ENCODE measurements at regions not wholly inside any gene's neighbourhood (a gene's known extent, or its start where the extent isn't known, plus 50 kb on each side); places are given as distances from the start of the nearest gene placed in this dataset.
"Not testable (repeated sequence)": the region's sequence is repeated elsewhere in the genome, so short reads cannot be mapped to it uniquely, and the experiment has no call there.

DNA sequence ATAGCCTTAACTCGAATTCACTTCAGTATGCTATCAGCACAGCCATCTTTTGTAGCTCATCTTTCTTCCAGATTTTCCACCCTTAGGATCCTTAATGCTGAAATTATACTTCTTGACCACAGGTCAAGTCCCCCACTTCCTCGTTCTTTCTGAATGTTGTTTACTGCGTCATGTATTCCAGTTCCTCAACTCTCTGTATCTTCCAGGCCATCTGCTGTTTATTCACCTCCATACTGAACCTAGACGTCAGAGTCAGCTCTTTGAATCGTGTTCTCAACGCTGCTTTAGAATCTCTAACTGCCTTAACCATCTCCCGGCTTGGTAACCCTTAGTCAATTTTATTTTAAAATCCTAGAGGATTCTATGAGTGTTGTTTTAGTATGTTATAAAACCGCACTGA is 66.3 kb upstream of the SEC22B start:
- not testable (repeated sequence) for DNase-seq (ENCODE audit: low read depth)

DNA sequence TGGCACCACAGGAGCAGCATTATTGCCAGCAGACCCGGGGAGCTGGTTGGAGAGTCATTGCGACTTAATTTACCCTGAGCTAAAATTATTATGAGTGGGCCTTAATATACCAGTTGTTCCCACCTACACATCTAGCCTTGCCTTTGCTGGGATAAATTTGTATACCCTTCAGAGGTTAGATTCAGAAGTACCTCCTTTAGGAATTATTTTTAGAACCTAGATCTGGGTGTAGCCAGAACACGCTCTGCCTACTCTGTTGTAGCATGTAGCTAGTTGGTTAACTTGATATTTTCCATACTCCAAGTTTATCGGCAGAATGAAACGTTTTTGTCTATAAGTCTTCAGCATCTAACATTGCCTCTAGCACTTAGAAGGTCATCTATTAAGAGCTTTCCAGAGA is 65.5 kb upstream of the SEC22B start:
- not testable (repeated sequence) for H3K4me3 ChIP-seq (ENCODE audit: low read depth, low read length); DNase-seq (ENCODE audit: low read depth)

More for the DNA sequence above, 66.3 kb upstream of the SEC22B start:
- H3K4me3 ChIP-seq (ENCODE audit: low read depth, low read length) = not testable (repeated sequence)

DNA sequence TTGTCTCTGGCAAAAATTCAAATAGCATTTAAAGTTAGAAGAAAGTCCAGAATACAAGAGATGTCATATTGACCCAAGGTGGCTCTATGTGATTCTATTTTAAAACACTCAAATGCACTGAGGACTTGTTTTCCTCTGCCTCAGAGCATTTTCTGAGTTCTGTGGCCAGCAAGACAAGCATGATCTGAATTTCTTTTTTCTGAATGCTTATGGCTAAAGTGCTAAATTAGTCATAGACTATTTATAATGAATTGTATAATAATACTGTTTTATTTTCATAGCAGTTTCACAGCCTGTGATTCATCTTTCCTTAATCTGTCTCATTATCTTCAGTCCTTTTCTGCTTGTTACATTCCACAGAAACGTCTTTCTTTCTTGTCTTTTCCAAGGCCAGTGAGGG is 63.9 kb upstream of the SEC22B start:
- DNase-seq (ENCODE audit: low read depth); H3K4me3 ChIP-seq (ENCODE audit: low read depth, low read length): not testable (repeated sequence)

DNA sequence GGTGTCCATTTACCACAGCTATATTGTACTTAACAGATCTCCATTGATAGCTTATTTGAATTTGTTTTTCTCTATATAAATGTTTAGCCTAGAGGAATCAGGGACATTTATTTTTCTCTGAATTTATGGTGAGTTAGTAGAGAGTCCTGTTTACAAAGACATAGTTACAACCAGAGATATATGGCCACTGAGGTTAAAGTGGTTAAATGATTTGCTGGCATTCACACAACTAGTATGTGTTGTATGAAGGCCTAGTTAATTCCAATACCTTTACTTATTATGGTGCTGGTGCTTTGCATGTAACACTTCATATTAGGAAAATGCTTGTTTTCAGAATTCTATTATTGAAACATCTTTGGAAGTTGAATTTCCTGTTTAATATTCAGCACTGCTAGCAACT is 63.0 kb upstream of the SEC22B start:
- not testable (repeated sequence) for H3K4me3 ChIP-seq (ENCODE audit: low read depth, low read length); DNase-seq (ENCODE audit: low read depth)

DNA sequence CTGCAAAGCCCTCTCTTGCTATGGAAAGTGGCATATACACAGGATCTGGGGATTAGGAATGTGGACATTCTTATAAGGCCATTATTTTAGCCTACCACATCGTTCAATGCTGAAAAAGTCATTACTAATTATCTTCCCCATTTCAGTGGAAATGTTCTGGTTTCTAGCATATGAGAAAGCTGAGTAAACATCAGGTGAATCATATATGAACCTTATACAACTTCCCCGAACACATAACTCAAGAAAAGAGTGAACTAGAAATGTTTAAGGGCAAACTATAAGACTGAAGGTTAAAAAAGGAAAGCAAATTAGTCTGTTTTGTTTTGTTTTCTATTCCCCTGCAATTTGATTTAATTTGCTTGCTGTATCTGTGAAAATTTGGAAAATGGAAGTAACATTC is 62.5 kb upstream of the SEC22B start:
- H3K4me3 ChIP-seq (ENCODE audit: low read depth, low read length); DNase-seq (ENCODE audit: low read depth): not testable (repeated sequence)

DNA sequence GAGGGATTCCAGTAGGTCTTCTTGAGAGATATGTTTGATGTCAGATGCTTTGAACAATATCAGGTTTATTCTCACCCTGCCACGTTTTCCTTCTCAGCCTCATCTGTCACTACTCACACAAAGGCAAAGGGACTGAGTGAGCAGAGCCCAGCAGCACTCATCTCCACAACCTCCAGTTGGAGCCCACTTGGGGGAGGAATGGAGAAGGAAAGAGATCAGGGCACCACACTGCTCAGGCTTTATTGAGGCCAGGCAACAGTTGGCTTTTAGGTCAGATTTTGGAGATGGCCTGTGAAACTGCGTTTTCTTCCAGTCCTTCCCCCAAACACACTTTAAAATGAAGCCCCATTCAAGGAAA is 57.3 kb upstream of the SEC22B start:
- not testable (repeated sequence) for DNase-seq (ENCODE audit: low read depth); H3K4me3 ChIP-seq (ENCODE audit: low read depth, low read length)

DNA sequence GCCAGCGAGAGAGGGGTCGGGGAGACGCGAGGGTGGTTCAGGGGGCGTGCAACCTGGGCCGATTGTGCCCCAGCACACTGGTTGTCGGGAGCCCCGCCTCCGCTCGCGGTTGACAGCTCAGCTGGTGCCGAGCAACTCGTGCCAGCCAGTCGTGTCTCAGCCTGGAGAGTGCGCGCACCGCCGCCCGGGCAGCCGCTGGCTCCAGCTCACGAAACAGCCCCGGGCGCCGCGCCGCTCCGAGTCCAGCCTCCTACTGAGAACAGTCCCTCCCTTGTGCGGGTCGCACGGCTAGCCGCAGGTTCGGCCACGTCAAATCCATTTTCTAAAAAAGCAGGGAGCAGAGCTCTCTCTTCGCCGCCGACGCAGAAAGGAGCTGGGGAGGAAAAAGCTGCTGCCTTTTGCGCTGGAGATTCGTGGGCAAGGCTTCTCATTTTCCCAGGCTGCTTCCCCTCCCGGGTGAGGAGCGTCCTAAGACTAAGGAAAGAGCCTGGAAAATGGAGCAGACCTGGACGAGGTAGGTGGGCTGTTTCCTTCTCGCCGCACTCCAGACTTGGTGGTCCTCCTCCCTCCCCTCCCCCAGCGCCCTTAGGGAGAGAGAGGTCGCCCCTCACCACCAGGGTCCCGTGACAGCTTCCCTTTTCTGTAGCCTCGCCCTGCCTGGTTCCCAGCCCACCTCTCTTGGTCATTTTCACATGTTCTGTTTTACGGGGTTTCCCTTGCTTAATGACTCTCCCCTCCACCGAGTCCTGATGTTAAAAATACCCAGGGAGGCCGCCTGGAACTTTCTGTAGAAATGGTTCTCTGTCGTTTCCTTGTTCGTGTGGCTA is 56.7 kb upstream of the SEC22B start:
- DNase-seq (ENCODE audit: low read depth); H3K4me3 ChIP-seq (ENCODE audit: low read depth, low read length): not testable (repeated sequence)

DNA sequence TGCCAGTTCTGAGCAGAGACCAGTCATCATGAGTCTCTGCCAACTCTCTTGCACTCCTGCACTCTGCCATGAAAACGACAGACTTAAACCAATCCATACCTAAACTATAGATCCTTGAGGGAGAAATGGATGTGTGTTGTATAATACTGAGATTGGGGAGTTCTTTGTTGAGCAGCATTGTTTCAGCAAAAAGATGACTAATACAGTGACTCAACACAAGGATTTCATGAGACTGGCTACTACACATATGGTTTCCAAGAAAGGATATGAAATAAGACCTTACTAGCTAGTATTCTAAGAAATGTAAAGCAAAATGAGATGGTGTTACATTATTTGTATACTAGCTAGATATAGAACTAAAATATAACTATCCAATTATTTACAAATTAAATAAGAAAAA is 53.5 kb upstream of the SEC22B start:
- H3K4me3 ChIP-seq (ENCODE audit: low read depth, low read length); DNase-seq (ENCODE audit: low read depth): not testable (repeated sequence)

All from skeletal muscle cell (primary cell).